Stimulated activated naive CD8-positive, alpha-beta T cell treated with anti-CD3 and anti-CD28 coated beads, Interleukin-15, Interleukin-2, amounts not matched to agents 100 U/mL and 50 U/mL, for 24 hours (primary cell): ENCODE measurements at regions not wholly inside any gene's neighbourhood (a gene's known extent, or its start where the extent isn't known, plus 50 kb on each side); places are given as distances from the start of the nearest gene placed in this dataset.
A peak's percentile ranks its signal among the peaks of the same experiment; 100 is the strongest.
"Not testable (repeated sequence)": the region's sequence is repeated elsewhere in the genome, so short reads cannot be mapped to it uniquely, and the experiment has no call there.

Experiments used
- ATAC-seq: fragments of 150-1000 bp; cut with Tn5 transposase; one replicate; pipeline ENCODE4 v1.10.0; 2021
- DNase-seq: peaks from one replicate; pipeline ENCODE4 v3.0.0; 2021

DNA sequence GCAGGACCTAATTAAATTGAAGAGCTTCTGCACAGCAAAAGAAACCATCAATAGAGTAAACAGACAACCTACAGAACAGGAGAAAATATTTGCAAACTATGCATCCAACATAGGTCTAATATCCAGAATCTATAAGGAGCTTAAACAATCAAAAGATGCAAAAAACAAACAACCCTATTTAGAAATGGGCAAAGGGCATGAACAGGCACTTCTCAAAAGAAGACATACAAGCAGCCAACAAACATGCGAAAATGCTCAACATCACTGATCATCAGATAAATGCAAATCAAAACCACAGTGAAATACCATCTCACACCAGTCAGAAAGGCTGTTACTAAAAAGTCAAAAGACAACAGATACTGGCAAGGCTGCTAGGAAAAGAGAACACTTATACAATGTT lies 189.2 kb downstream of the CYP26B1 start:
- DNase-seq, ATAC-seq: not testable (repeated sequence)

DNA sequence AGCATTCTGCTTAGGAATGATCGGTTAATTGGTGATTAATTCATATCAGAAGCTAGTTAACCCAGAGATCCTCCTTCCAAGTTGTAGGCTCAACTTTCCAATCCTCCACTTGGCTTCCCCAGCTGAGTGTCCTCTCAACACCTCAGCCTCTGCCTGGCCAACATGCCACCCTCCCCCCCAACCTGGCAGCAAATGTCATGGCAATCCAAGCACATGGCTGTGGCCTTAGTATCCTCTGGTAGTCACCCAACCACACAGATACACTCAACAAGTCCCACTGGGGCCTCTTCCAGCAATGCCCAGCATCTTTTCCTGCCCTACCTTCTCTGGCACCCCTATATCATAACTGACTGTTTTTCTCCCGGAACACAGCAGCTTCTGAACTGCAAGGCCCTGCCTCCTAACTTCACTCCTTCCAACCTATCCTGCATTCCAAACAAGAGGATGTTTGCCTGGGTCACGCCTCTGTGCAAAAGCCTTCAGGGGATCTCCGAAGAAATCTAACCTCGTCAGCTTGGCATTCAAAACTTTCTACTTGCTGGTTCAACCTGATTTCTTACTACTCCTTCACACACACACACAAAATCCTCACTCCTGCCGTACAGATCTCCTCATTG lies 195.0 kb downstream of the CYP26B1 start:
- ATAC-seq (no peak), DNase-seq (no peak)

DNA sequence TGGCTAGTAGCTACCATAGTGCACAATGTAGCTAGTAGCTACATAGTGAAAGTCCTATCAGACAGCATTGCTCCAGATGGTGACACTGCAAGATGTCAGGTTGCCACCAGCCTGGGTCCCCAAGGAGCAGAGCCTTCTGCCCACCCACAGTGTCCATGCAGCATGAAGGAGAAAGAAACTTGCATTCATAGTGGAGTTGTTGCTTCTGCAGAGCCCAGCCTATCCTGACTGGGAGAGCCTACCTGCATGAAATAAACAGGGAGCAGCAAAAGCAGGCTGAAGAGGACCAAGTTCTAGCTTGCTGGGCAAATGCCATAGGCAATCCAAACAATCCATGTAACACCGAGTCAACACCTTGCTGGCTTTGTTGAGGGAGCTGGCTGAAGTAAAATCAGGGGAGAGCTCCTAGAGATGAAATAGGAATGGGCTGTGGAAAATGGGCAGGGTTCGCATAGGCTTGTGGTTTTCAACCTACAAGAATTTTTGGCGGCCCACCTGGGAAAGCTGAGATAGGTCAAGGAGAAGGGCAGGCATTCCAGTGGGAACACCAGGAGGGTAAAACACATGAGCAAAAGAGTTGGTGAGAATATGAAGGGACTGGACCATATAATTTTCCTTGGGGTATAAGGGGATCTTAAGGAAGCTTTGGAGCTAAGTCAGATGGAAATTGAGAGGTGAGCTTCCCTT lies 195.8 kb downstream of the CYP26B1 start:
- no peak for ATAC-seq
- no peak for DNase-seq

DNA sequence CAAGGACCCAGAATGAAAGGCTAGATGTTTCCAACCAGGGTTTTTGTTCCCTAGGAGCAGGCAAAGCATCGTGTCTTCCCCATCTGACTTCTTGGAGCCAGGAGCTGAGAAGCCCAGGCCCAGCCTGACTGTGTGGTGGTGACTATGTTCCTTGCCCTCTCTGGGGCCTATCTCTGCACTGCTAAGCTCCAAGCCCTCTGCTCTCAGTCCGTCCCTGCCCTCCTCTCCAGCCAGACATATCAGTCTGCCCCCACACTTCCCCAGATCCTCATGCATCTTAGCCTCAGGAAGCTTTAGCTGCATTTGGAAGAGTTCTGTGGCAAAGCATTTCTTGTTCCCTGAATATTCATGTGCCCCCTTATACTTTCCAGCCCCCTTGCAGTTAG lies 196.6 kb downstream of the CYP26B1 start:
- no peak for ATAC-seq
- no peak for DNase-seq

DNA sequence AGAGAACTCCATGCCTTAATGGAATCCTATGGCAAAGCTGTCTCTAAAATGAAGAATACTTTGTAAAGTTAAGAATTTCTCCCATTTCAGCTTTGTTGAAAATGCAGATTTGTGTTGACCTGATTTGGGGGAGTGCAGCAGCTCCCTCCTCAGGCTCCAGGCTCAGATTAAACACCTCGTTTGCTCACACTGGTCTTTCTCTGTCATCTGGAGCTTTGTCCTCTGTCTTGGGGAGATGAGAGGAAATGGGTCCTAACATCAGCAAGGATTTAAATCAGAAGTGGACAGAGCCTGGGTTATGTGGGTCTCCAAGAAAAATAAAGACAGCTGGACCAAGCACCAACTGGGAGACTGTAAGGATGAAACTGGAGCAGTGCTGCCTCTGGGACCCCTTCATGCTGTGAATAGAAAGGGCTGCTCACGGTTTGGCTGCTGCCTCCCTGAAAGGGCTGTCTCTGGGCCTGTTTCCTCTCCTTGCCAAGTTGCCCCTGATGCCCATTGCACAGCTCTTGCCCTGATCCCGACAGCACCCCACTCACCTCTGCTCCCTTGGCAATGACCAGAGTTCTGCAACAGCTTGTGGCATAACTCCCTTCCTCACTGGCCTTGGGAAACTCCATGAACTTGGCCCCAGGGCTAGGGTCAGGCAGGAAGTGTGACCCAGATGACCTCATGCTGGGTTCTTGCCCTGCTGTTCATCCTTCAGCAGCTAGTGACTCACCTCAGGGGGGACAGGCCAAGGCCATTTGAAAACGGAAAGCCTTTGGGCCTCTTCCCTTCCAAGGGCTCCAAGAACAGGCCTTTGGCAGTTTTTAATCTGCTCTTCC lies 197.2 kb downstream of the CYP26B1 start:
- ATAC-seq = no peak

DNA sequence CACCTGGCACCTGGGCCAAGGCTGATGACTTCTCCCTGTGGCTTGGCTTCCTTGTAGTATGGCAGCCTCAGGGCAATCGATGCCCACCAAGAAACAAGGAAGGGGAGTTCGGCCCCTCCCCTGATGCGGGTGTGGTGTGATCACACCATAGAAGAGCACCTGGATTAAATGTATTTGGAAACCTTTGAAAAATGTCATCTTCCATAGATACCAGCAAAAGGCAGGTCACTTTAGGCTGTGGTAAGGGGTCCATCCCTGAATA lies 198.2 kb downstream of the CYP26B1 start:
- DNase-seq (no peak), ATAC-seq (no peak)

More for the DNA sequence above, 197.2 kb downstream of the CYP26B1 start:
- DNase-seq = no peak

DNA sequence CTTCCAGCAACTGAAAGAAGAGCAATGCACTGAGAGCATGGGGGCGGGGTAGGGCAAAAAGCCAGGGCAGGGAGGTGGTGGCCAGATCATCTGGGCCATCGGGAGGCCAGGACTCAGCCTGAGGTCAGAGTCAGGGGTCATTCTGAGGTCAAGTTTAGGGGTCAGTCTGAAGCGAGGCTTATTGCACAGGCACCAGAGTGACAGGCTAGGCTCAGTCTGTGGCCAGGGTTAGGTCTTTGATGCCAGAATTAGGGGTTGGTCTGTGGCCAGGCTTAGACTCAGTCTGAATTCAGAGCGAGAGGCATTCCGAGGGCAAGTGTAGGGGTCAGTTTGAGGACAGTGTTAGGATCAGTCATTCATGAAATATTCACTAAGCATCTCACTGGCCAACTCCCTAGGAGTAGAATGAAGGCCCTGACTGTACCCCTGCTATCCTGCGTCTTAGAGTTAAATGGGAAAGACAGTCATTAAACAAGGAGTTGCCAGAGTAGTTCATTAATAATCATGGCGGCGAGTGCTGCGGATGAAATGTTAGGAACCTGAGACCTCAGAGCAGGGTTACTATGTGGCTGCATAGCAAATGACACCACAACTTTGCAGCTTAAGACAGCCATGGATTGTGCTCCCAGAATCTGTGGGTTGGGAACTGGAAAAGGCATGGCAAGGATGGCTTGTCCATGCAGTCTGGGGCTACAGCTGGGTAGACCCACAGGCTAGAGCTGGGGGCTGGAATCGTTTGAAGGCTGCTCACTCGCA lies 198.7 kb downstream of the CYP26B1 start:
- DNase-seq = no peak
- no peak for ATAC-seq

DNA sequence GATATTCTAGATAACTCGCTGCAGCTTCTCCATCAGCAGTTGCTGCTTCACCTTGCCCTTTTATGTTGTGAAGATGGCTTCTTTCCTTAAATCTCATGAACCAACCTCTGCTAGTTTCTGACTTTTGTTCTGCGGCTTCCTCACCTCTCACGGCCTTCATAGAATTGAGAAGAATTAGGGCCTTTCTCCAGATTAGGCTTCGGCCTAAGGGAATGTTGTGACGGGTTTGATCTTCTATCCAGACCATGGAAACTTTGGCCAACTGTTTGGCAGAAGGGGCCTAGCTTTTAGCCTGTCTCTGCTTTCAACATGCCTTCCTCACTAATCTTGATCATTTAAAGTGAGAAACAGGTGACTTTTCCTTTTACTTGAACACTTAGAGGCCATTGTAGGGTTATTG lies 199.9 kb downstream of the CYP26B1 start:
- DNase-seq (no peak), ATAC-seq (no peak)

DNA sequence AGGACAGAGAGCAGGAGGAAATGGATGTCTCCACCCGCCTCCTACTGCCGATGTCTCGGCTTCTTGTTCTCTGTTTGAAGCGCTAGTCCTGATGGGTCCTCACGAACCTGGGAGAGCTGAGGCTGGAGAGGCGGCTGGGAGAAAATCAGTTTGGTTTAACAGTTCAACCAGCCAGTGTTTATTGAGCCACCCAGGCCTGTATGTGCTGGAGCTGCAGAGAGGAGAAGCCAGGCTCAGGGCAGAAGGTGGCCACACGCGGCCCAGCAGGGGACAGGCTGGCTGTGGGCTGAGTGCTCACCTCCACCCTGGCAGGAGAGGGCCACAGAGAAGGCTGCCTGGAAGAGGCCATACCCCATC lies 202.1 kb downstream of the CYP26B1 start:
- ATAC-seq (no peak), DNase-seq (no peak)

DNA sequence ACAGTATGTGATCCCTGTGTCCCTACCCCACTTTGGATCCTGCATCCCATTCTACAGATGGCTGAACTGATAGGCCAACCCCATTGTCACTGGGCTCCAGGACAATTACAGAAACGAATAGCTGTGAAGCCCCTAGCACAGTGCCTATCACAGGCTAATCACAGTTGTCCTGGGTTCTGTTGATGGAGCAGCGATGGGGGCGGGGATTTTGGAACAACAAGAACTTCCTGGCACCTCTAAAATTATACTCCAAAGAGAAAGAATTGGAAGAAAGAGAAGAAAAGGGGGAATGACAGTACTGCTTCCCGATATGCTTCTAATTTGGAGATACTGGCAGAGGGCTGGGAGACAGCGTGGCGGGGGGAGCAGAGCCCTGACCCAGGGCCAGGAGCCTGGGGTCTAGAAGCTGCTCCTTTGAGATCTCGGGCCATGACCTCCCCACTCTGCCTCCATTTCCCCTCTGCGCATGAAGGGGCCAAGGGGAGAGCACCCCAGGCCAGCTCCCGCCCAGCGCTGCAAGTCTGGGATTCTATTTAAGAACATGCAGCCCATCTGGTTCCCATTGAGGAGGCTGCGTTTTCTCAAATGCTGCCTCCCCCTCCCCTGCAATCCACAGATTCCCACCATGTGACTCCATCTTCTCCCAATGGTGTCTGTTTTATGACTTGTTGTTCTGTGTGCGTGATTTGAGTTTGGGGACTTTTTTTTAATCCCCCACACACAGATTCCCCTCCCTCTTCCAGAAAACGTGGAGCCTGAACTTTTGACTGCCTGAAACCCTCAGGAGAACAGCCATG lies 202.7 kb downstream of the CYP26B1 start:
- ATAC-seq (no peak), DNase-seq (no peak)

DNA sequence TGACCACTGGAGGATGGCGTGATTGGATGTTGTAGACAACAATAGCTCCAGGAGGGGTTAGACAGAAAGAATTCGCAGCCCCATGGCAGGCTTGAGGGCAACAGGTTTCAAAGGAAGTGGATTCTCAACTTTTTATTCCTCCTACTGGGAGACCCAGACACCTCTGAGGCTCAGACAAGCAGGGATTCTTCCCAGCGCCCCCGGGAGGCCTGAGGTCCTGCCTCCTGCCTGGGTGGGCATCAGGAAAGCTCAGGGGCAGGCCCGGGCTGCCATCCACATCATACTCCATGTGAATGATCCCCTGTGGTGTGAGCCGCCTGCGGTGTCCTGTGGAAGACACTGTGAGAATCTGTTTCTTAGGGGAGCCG lies 203.5 kb downstream of the CYP26B1 start:
- no peak for DNase-seq
- no peak for ATAC-seq

DNA sequence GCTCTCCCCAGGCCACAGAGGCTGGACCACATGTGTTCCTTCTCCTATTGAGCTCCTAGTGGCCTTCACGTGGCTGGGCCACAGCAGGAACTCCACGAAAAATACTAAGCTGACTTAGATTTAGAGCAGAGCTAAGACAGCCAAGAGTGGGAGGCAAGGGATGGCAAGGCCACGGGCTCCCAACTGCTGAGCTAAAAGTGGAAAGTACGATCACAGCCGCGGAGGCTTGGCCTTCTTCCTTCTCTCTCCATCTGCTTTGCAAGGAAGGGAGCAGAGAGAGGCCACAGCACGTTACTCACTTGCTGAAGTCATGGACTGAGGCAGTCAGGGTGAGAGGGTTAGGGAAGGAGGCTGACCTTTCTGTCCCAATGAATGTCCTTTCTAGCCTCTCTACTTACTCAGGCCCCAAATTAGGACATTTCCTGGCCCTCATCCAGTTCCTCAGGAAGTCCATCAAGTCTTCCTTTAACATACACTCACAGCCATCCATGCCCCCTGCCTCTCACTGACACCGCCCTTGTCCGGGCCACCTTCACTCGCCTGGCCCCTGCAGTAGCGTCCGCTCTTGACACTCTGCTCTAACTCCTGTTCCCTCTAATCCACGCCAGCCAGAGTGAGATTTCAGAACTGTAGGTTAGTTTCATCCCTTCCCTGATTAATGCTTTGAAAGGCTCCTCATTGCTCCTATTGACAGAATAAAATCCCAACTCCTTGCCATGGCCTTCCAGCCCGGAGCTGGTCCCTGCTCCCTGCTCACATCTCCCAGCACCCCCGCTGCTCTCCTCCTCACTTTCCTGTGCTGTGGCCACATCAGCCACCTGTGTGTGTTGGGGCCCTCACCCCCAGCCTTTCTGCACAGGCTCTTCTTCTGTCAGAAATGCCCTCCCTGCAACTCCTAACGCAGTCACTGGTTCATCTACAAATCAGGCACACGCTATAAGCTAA lies 204.2 kb downstream of the CYP26B1 start:
- ATAC-seq (no peak), DNase-seq (no peak)

DNA sequence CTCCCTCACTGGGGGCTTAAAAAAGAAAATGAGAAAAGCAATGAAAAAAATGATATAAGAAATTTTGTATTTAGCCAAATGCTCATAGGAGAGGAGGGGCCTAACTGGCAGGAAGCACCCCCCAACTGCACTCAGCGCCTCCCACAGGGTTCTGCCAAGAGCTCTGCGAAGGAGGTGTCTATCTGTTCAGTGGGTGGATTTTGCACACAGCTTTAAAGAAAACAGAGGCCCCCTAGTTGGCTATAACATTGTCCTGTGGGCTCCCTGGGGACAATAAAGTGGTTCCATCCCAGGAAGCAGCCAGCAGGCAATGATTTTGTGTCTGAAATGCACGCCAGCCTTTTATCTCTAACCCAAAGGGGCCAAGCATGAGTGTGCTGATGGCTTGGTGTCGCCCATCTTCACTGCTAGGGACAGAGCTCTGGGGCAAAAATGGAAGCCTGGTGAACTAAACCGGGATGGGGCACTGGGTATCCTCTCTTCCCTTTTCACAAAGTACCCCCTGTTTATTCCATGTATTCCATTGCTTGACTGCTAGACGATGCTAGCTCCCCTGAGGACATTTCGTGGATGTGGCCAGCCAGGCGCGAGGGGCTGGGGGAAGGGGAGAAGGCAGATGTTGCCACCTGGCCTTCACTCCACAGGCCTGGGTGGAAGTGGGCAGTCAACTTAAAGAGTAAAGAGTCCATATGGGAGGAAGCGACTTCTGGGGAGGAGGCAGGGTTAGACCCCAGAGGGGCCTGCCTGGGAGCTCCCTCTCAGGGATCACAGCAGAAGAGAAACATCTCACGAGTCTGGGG lies 205.7 kb downstream of the CYP26B1 start:
- DNase-seq (no peak), ATAC-seq (no peak)

DNA sequence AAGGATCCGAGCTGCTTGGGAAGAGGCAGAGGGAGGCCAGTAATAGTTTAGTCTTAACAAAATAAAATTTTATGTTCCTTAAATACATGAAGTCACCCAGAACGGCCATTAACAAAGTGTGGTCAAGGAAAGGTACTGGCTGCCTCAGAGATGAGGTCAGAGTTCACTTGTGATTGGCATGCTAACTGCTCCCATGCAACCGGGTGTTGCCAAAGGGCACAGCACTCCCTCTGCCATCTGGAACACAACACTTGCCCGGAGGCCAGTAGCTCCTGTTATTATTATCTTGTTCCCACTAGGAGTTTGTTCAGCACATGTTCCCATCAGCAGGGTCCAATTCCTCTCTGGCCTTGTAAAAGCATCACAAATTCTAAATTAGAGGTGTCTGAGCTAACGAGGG lies 207.0 kb downstream of the CYP26B1 start:
- no peak for DNase-seq
- no peak for ATAC-seq

DNA sequence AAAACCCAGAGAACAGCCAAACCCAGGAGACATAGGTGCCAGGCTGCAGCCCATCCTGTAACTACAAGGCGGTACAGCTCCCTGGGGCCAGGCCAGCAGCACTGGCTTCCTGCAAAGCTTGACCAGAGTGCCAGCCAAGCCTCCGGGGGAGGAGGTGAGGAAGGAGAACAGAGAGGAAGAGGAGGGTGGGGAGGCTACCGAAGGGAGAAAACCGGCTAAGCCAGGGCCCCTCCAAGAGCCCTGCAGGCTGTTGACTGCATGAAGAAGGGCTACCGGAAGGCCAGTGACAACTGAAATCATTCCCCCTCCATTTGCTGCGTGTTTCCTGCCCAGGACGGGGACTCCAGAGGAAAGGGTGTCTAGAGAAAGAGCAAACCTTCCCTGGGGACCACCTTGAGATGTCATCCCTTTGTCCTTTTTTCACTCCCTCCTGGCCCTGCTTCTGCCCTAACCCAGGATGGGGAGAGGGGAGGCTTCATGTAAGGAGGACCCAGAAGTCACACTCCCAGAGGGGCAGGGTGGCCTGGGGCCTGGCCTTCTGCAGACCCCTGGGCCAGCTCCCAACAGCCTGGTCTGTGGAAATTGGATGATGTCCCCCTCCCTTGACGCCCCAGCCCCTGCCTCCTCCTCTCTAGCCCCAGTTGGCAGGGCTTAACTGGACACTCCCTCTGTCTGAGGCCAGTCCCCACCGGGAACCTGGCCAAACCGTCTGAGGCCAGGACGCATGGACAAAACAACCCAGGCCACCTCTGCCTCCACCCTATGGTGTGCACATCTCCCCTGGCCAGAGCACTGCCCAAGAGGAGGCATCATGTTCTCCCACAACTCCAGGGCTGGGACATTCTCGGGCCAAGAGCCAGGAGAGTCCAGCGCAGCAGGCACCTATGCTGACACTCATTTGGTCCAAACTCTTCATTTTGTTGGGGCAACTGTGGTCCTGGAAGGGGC lies 207.8 kb downstream of the CYP26B1 start:
- ATAC-seq (no peak), DNase-seq (no peak)

DNA sequence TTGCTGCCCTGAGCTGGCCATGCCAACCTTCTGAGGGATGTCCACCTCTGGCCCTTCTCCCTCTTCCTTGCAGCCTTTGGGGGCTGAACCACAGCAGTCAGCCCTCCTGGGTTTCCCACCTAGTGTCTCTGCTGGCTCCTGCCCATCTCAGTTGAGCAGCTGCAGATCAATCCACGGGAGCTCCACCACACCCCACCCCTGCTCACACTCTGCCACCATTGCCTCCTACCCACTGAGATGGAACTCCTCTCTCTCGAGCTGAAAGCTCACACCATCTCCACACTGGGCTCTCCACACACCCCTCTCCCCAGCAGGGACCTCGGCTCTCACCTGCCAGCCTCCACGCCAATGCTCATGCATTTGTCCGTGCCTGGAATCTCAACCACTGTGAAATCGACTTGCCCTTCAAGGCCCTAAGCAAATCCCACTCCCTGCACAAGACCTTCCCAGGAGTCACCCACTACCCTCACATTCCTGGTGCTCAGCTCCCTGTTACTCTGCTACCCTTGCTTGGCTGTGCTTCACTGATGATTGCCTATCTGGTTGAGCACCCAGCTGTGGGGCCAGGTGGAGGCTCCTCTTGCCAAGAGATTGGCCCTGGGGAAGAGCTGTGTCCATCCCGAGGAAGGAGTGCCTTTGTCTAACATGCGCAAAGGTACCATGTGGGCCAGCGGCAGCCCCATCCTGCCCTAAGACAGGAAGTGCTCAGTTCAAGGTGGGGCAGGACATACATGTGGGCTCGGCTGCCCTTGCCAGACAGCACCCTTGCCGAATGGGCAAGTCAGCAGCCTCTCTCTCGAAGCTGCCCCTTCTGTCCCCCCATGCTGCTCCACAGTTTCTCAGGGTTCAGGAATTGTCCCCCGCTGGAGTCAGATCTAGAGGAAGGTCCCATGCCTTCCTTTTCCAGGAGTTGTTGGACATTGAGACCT lies 208.7 kb downstream of the CYP26B1 start:
- DNase-seq (no peak), ATAC-seq (peak; percentile 39)

DNA sequence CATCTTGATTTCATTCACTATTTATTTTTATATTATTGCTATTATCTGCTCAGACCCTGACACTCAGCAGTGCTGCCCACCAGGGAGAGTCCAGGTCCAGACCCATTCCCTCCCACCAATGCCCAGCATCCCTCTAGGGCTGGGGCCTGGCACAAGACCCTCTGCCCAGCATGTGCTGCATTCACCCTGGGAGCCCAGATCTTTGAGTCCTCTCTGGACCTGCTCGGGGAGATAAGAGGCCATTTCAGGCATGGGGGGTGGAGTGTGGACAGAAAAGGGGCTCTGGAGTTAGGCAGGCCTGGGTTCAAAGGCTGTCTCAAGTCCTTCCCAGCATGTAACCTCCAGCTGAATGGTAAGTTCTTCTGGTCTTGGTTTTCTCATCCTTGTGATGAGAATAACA lies 209.6 kb downstream of the CYP26B1 start:
- DNase-seq (no peak), ATAC-seq (no peak)

DNA sequence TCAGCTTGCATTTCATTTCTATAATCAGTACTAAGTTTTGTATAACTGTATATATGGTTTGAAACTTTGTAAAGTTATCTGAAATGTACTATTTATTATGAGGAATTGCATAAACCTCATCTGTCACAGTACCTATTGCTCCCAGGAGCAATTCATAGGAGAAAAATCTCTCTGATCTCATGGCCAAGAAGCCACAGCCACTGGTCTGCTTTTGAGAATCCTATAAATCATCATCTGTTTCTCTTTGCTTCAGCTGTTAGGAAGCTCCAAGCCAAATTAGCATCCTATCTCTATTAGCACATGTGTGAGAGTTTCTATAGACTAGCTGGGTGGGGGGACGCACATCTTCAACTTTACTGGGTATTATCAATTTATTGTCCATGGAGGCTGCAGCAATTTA lies 210.3 kb downstream of the CYP26B1 start:
- ATAC-seq = no peak
- no peak for DNase-seq
